Nephron (organoid): ENCODE measurements at regions not wholly inside any gene's neighbourhood (a gene's known extent, or its start where the extent isn't known, plus 50 kb on each side); places are given as distances from the start of the nearest gene placed in this dataset.

Source experiments
- H3K27ac Mint-ChIP-seq, 3 experiments: 2 replicates each; pipeline ENCODE4 v1.8.0; 2020; ENCODE audit warnings: mixed read lengths in 3 of 3, mild to moderate bottlenecking in 2 of 3, moderate library complexity in 1 of 3
- H3K27me3 Mint-ChIP-seq: 2 replicates; pipeline ENCODE4 v1.8.0; 2021; ENCODE audit warnings: low read depth, mild to moderate bottlenecking, moderate library complexity, mixed read lengths
- H3K36me3 Mint-ChIP-seq: 2 replicates; pipeline ENCODE4 v1.8.0; 2020; ENCODE audit warnings: low read depth, mixed read lengths
- H3K4me1 Mint-ChIP-seq: 2 replicates; pipeline ENCODE4 v1.8.0; 2020; ENCODE audit warnings: mixed read lengths
- H3K4me3 Mint-ChIP-seq, 3 experiments: 2 replicates each; pipeline ENCODE4 v1.8.0; 2020; ENCODE audit warnings: mild to moderate bottlenecking in 3 of 3, mixed read lengths in 3 of 3, moderate library complexity in 2 of 3
- H3K9me3 Mint-ChIP-seq: 2 replicates; pipeline ENCODE4 v1.8.0; 2020; ENCODE audit warnings: mixed read lengths
- CTCF ChIP-seq, 3 experiments: fragments of 200-600 bp; sonication (generic); IDR thresholded peaks; one replicate each; pipeline ENCODE4 v1.5.0; 2021; ENCODE audit warnings: antibody characterized with exemption in 3 of 3; ENCODE audit not compliant: unreplicated experiment in 3 of 3

GRCh38 chr17:77461277-77462057, 320.7 kb downstream of the SEC14L1 start:
- Mint-ChIP-seq H3K27ac (peak overlapping the region; percentile 68 to 70 (median 70)), H3K27me3 (no peaks in the 10 kb centered on the region), H3K4me1 (peaks cover 60% of the 10 kb centered on the region), H3K9me3 (no peaks in the 10 kb centered on the region), H3K4me3 (no peak overlapping the region), H3K36me3 (peaks cover 5% of the 10 kb centered on the region)
- no peak for TF ChIP-seq CTCF (IDR thresholded peaks at IDR 0.05; ENCODE audit: unreplicated experiment in 3 of 3)

DNA sequence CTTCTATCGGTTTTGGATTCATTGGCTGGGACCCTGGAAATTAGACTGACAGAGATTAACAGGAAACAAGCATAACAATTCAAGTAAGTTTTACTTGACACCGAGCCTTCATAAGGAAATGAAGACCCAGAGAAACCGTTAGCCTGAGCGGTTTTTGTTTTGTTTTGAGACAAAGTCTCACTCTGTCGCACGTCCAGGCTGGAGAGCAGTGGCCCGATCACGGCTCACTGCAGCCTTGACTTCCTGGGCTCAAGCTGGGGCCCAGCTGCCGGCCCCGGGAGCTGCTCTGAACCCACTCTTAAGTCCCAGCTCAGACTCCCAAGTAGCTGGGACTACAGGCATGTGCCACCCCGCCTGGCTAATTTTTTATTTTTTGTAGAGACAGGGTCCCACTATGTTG, 321.3 kb downstream of the SEC14L1 start:
- H3K9me3 Mint-ChIP-seq = no peaks in the 10 kb centered on the region
- no peak for TF ChIP-seq CTCF (IDR thresholded peaks at IDR 0.05; ENCODE audit: unreplicated experiment in 3 of 3)
- H3K27me3 Mint-ChIP-seq = no peaks in the 10 kb centered on the region
- H3K4me3 Mint-ChIP-seq = no peak overlapping the region
- H3K4me1 Mint-ChIP-seq = peaks cover 66% of the 10 kb centered on the region
- H3K27ac Mint-ChIP-seq = peak overlapping the region; percentile 68 to 70 (median 70)
- H3K36me3 Mint-ChIP-seq = peaks cover 5% of the 10 kb centered on the region

GRCh38 chr17:77462553-77463497, 322.1 kb downstream of the SEC14L1 start:
- peak overlapping the region; percentile 75 for H3K27ac Mint-ChIP-seq
- H3K36me3 Mint-ChIP-seq = peaks cover 5% of the 10 kb centered on the region
- peaks cover 68% of the 10 kb centered on the region for H3K4me1 Mint-ChIP-seq
- TF ChIP-seq CTCF (IDR thresholded peaks at IDR 0.05; ENCODE audit: unreplicated experiment in 3 of 3) = no peak
- H3K9me3 Mint-ChIP-seq = no peaks in the 10 kb centered on the region
- H3K27me3 Mint-ChIP-seq = no peaks in the 10 kb centered on the region
- no peak overlapping the region for H3K4me3 Mint-ChIP-seq

DNA sequence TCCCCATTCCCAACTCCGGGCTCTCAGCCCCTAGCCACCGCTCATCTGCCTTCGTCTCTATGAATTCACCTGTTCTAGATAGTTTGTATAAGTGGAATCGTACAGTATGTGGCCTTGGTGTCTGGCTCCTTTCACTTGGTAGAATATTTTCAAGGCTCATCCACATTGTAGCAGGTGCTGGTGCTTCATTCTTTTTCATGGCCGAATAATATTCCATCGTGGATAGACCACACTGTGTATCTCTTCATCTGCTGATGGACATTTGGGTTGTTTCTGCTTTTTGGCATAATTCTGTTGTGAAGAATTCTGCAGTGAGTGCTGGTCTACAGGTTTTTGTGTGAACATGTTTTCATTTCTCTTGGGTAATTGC, 324.2 kb downstream of the SEC14L1 start:
- H3K9me3 Mint-ChIP-seq = no peaks in the 10 kb centered on the region
- no peak for TF ChIP-seq CTCF (IDR thresholded peaks at IDR 0.05; ENCODE audit: unreplicated experiment in 3 of 3)
- H3K4me1 Mint-ChIP-seq = peaks cover 70% of the 10 kb centered on the region
- H3K27ac Mint-ChIP-seq = peak overlapping the region; percentile 96 to 99 (median 98)
- H3K4me3 Mint-ChIP-seq = no peak overlapping the region
- H3K36me3 Mint-ChIP-seq = peaks cover 20% of the 10 kb centered on the region
- H3K27me3 Mint-ChIP-seq = no peaks in the 10 kb centered on the region

- Mint-ChIP-seq H3K36me3 (peaks cover 25% of the 10 kb centered on the region), H3K27ac (peak overlapping the region; percentile 96 to 99 (median 98)), H3K4me3 (peak overlapping the region in 1 of 3 experiments; percentile 78), H3K9me3 (no peaks in the 10 kb centered on the region), H3K4me1 (peaks cover 71% of the 10 kb centered on the region), H3K27me3 (no peaks in the 10 kb centered on the region)
- no peak for TF ChIP-seq CTCF (IDR thresholded peaks at IDR 0.05; ENCODE audit: unreplicated experiment in 3 of 3)
Observed at GRCh38 chr17:77465358-77466041, 324.7 kb downstream of the SEC14L1 start.
